GM12801 (cell line): ENCODE measurements at regions not wholly inside any gene's neighbourhood (a gene's known extent, or its start where the extent isn't known, plus 50 kb on each side); places are given as distances from the start of the nearest gene placed in this dataset.

Source experiments
- TF ChIP-seq, protein P1 (sequence below): IDR thresholded peaks from one replicate; pipeline ENCODE4 v1.5.1; 2011; ENCODE audit warnings: control low read depth; ENCODE audit not compliant: insufficient read length; ENCODE audit errors: extremely low read depth

GRCh38 chr6:67683960-67684359 lies 951.1 kb upstream of the ADGRB3 start:
- TF ChIP-seq, protein P1, sequence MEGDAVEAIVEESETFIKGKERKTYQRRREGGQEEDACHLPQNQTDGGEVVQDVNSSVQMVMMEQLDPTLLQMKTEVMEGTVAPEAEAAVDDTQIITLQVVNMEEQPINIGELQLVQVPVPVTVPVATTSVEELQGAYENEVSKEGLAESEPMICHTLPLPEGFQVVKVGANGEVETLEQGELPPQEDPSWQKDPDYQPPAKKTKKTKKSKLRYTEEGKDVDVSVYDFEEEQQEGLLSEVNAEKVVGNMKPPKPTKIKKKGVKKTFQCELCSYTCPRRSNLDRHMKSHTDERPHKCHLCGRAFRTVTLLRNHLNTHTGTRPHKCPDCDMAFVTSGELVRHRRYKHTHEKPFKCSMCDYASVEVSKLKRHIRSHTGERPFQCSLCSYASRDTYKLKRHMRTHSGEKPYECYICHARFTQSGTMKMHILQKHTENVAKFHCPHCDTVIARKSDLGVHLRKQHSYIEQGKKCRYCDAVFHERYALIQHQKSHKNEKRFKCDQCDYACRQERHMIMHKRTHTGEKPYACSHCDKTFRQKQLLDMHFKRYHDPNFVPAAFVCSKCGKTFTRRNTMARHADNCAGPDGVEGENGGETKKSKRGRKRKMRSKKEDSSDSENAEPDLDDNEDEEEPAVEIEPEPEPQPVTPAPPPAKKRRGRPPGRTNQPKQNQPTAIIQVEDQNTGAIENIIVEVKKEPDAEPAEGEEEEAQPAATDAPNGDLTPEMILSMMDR: no peak

- TF ChIP-seq, protein P1: no peak
Measured at GRCh38 chr6:67680297-67680932, 954.7 kb upstream of the ADGRB3 start.

DNA sequence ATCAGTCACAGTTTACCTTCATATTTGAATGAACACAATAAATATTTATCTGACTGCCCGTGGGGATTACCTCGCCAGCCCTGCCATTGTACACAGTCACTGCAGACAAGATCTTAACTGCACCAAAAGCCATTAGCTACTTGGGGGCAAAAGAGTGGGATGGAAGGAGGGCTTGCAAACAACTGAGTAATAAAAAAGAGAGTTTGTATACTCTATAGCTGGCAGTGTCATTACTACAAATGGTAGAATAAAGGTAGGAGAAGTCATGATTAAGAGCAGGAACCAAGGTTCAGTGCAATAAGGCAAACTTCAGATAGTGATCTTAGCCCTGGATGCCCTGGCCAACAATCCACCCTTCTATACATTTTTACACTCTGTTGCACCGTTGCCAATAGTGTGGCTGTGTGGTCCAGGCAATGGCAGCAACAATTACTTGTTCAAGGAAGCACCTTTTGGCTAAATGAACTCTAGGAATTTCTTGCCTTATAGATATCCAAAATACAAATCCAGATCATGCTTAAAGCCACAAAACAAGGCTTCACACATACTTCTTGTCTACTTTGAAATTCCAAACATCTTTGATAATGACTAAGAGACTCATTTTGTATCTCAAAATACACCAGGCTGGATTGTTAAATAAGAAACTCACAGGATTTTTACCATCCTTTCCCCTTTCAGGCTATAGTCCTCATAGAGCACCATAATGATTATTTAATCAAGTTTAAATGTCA lies 955.4 kb upstream of the ADGRB3 start:
- TF ChIP-seq, protein P1: no peak

- TF ChIP-seq, protein P1: no peak
Measured at GRCh38 chr6:67676892-67677291, 958.2 kb upstream of the ADGRB3 start.

DNA sequence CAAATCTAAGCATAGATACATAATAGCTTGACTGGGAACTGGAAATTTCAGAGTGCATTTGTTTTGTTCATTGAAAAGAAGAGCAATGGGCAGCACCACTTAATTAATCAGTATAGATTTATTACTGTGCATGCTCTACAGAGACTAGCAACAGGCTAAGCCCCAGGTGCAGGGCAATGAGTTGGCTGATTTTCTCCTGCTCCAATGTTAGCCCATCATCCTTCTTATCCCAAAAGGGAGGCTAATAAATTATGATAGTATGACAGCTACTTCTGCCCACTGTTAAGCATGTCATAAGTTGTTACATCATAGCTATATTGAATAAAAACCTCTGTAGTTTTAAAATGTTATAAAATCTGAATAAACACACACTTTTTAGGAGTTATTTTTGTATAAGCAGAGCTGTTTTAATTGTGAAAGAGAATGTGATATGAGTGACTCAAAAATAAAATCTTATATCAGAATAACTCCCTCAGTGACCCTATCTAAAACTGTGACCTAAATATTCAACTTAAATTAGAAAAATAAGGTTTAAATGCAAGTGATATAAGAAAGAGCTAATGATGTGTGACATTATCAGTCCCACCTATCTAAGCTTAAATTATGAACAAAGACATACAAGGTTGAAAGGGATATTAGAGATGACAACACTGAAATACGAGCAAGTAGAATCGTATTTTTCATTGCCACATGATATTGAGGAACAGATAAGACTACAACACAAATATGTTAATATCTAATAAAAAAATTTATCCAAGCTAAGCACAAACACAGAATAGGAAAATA lies 967.3 kb upstream of the ADGRB3 start:
- TF ChIP-seq, protein P1: no peak

DNA sequence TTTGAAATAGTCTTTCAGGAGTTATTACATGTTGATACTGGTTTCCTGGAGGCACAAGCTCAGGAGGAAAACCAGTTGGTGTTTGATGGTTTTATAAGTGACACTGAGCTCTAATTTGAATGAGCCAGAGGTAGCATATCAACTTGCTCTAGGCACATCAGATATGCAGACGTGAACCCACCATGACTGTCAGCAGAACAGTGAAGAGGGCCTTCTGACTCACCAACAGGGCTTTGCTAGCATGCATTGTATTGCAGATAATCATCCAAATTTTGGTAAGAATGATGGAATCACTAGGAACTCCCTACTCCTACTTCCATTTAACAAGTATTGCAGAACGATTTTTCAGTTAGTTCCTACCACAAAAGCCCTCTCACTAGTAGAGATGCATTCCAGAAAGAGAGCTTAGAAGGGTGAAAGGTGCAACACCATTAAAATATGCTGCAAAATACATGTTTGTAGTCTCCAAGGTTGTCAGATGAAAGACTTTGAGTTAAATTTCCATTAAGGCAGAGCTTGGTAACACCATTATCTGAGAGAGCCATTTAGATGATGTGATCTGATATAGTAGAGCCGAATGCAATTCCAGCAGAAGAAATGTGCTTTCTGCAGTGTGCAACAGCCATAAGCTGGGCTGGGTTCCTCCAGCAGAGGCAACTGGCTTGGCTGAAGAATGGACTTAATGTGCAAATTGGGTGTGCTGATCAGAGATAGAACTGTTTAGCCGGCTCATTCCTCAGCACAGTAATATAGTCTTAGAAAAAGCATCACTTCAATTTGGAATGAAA lies 968.7 kb upstream of the ADGRB3 start:
- TF ChIP-seq, protein P1: no peak

GRCh38 chr6:67664942-67665341 lies 970.1 kb upstream of the ADGRB3 start:
- TF ChIP-seq, protein P1: no peak
